ENCODE measurements at regions not wholly inside any gene's neighbourhood (a gene's known extent, or its start where the extent isn't known, plus 50 kb on each side); places are given as distances from the start of the nearest gene placed in this dataset.
"Not testable (repeated sequence)": the region's sequence is repeated elsewhere in the genome, so short reads cannot be mapped to it uniquely, and the experiment has no call there.

- H3K9me3 Mint-ChIP-seq, H3K4me3 Mint-ChIP-seq, H3K4me1 Mint-ChIP-seq, H3K36me3 Mint-ChIP-seq, H3K27me3 Mint-ChIP-seq, H3K27ac Mint-ChIP-seq: not testable (repeated sequence)
Measured at GRCh38 chr12:92231532-92231931, 85.9 kb upstream of the BTG1 start.

- H3K9me3 Mint-ChIP-seq: no peaks in the 10 kb centered on the region
- peaks cover 0 to 4% (median 1%) of the 10 kb centered on the region in 3 donors for H3K4me1 Mint-ChIP-seq
- H3K27me3 Mint-ChIP-seq: no peaks in the 10 kb centered on the region
- H3K27ac Mint-ChIP-seq: no peak overlapping the region
- no peak overlapping the region for H3K4me3 Mint-ChIP-seq
- H3K36me3 Mint-ChIP-seq: no peaks in the 10 kb centered on the region
Measured at GRCh38 chr12:92229381-92229780, 83.7 kb upstream of the BTG1 start.

- H3K9me3 Mint-ChIP-seq: no peaks in the 10 kb centered on the region
- no peaks in the 10 kb centered on the region for H3K27me3 Mint-ChIP-seq
- peaks cover 0 to 1% (median 1%) of the 10 kb centered on the region in 3 donors for H3K4me1 Mint-ChIP-seq
- H3K4me3 Mint-ChIP-seq: no peak overlapping the region
- H3K27ac Mint-ChIP-seq: no peak overlapping the region
- no peaks in the 10 kb centered on the region for H3K36me3 Mint-ChIP-seq
Measured at GRCh38 chr12:92226961-92227360, 81.3 kb upstream of the BTG1 start.

- no peak overlapping the region for H3K4me3 Mint-ChIP-seq
- no peaks in the 10 kb centered on the region for H3K27me3 Mint-ChIP-seq
- no peak overlapping the region for H3K27ac Mint-ChIP-seq
- no peaks in the 10 kb centered on the region for H3K9me3 Mint-ChIP-seq
- peaks cover 0 to 1% (median 1%) of the 10 kb centered on the region in 3 donors for H3K4me1 Mint-ChIP-seq
- H3K36me3 Mint-ChIP-seq: no peaks in the 10 kb centered on the region
Measured at GRCh38 chr12:92226071-92226661, 80.5 kb upstream of the BTG1 start.

- Mint-ChIP-seq H3K9me3 (no peaks in the 10 kb centered on the region), H3K4me3 (no peak overlapping the region), H3K27ac (no peak overlapping the region), H3K4me1 (peaks cover 0 to 3% (median 1%) of the 10 kb centered on the region in 3 donors), H3K27me3 (no peaks in the 10 kb centered on the region), H3K36me3 (no peaks in the 10 kb centered on the region)
Measured at GRCh38 chr12:92224685-92225331, 79.2 kb upstream of the BTG1 start.

- Mint-ChIP-seq H3K9me3 (no peaks in the 10 kb centered on the region), H3K27me3 (no peaks in the 10 kb centered on the region), H3K4me3 (no peak overlapping the region), H3K4me1 (peaks cover 2 to 7% (median 5%) of the 10 kb centered on the region in 3 donors), H3K27ac (no peak overlapping the region), H3K36me3 (no peaks in the 10 kb centered on the region)
Measured at GRCh38 chr12:92223481-92223880, 77.8 kb upstream of the BTG1 start.

- H3K27ac Mint-ChIP-seq: no peak overlapping the region
- H3K4me1 Mint-ChIP-seq: peaks cover 5 to 14% (median 12%) of the 10 kb centered on the region in 3 donors
- H3K4me3 Mint-ChIP-seq: no peak overlapping the region
- no peaks in the 10 kb centered on the region for H3K9me3 Mint-ChIP-seq
- H3K36me3 Mint-ChIP-seq: no peaks in the 10 kb centered on the region
- H3K27me3 Mint-ChIP-seq: no peaks in the 10 kb centered on the region
Measured at GRCh38 chr12:92221656-92222315, 76.1 kb upstream of the BTG1 start.

GRCh38 chr12:92218394-92219077 is 72.9 kb upstream of the BTG1 start:
- peak overlapping the region in 2 of 4 donors; percentile 62 to 80 for H3K4me3 Mint-ChIP-seq
- no peak overlapping the region for H3K27ac Mint-ChIP-seq
- H3K36me3 Mint-ChIP-seq: no peaks in the 10 kb centered on the region
- peaks cover 0 to 1% (median 0%) of the 10 kb centered on the region in 3 donors for H3K9me3 Mint-ChIP-seq
- H3K27me3 Mint-ChIP-seq: no peaks in the 10 kb centered on the region
- peaks cover 12 to 18% (median 16%) of the 10 kb centered on the region in 3 donors for H3K4me1 Mint-ChIP-seq

- H3K27ac Mint-ChIP-seq: no peak overlapping the region
- H3K9me3 Mint-ChIP-seq: peaks cover 0 to 1% (median 0%) of the 10 kb centered on the region in 3 donors
- H3K27me3 Mint-ChIP-seq: no peaks in the 10 kb centered on the region
- peaks cover 4% of the 10 kb centered on the region for H3K36me3 Mint-ChIP-seq
- H3K4me3 Mint-ChIP-seq: no peak overlapping the region
- peaks cover 14 to 23% (median 16%) of the 10 kb centered on the region in 3 donors for H3K4me1 Mint-ChIP-seq
Measured at GRCh38 chr12:92216092-92216491, 70.4 kb upstream of the BTG1 start.

- no peaks in the 10 kb centered on the region for H3K27me3 Mint-ChIP-seq
- no peak overlapping the region for H3K27ac Mint-ChIP-seq
- peak overlapping the region in 1 of 4 donors; percentile 71 for H3K4me3 Mint-ChIP-seq
- H3K36me3 Mint-ChIP-seq: peaks cover 4% of the 10 kb centered on the region
- peaks cover 12 to 23% (median 17%) of the 10 kb centered on the region in 3 donors for H3K4me1 Mint-ChIP-seq
- H3K9me3 Mint-ChIP-seq: peaks cover 0 to 1% (median under 1%) of the 10 kb centered on the region in 3 donors
Measured at GRCh38 chr12:92215358-92215757, 69.7 kb upstream of the BTG1 start.

- peaks cover 4% of the 10 kb centered on the region for H3K36me3 Mint-ChIP-seq
- peaks cover 18 to 31% (median 25%) of the 10 kb centered on the region in 3 donors for H3K4me1 Mint-ChIP-seq
- no peaks in the 10 kb centered on the region for H3K27me3 Mint-ChIP-seq
- H3K27ac Mint-ChIP-seq: no peak overlapping the region
- peaks cover 0 to 6% (median 4%) of the 10 kb centered on the region in 3 donors for H3K9me3 Mint-ChIP-seq
- H3K4me3 Mint-ChIP-seq: no peak overlapping the region
Measured at GRCh38 chr12:92213166-92213565, 67.5 kb upstream of the BTG1 start.

- Mint-ChIP-seq H3K27me3 (no peaks in the 10 kb centered on the region), H3K4me1 (peaks cover 15 to 28% (median 26%) of the 10 kb centered on the region in 3 donors), H3K4me3 (peak overlapping the region in 1 of 4 donors; percentile 33), H3K36me3 (peaks cover 4% of the 10 kb centered on the region), H3K9me3 (peaks cover 0 to 6% (median 4%) of the 10 kb centered on the region in 3 donors), H3K27ac (peak overlapping the region in 2 of 3 donors; percentile 63 to 92)
Measured at GRCh38 chr12:92210071-92210470, 64.4 kb upstream of the BTG1 start.

- Mint-ChIP-seq H3K36me3 (peaks cover 4% of the 10 kb centered on the region), H3K9me3 (peaks cover 0 to 6% (median 2%) of the 10 kb centered on the region in 3 donors), H3K4me1 (peaks cover 15 to 23% (median 21%) of the 10 kb centered on the region in 3 donors), H3K27ac (peak overlapping the region; percentile 15 to 98 (median 71)), H3K4me3 (peak overlapping the region; percentile 25 to 96 (median 86)), H3K27me3 (no peaks in the 10 kb centered on the region)
Measured at GRCh38 chr12:92208613-92209121, 63.0 kb upstream of the BTG1 start.

GRCh38 chr12:92206596-92206995 is 61.0 kb upstream of the BTG1 start:
- H3K4me1 Mint-ChIP-seq: peaks cover 15 to 21% (median 19%) of the 10 kb centered on the region in 3 donors
- no peaks in the 10 kb centered on the region for H3K27me3 Mint-ChIP-seq
- peak overlapping the region in 2 of 4 donors; percentile 24 to 34 for H3K4me3 Mint-ChIP-seq
- peaks cover 0 to 6% (median 2%) of the 10 kb centered on the region in 3 donors for H3K9me3 Mint-ChIP-seq
- H3K27ac Mint-ChIP-seq: no peak overlapping the region
- peaks cover under 1% of the 10 kb centered on the region for H3K36me3 Mint-ChIP-seq

- no peak overlapping the region for H3K4me3 Mint-ChIP-seq
- H3K36me3 Mint-ChIP-seq: no peaks in the 10 kb centered on the region
- peaks cover 0 to 6% (median 2%) of the 10 kb centered on the region in 3 donors for H3K9me3 Mint-ChIP-seq
- peaks cover 17 to 21% (median 19%) of the 10 kb centered on the region in 3 donors for H3K4me1 Mint-ChIP-seq
- H3K27ac Mint-ChIP-seq: no peak overlapping the region
- no peaks in the 10 kb centered on the region for H3K27me3 Mint-ChIP-seq
Measured at GRCh38 chr12:92206011-92206410, 60.4 kb upstream of the BTG1 start.

Data from IgD-negative memory B cell (primary cell).